NCI-H524 treated with DMSO at 0.1 percent for 48 hours (cell line): ENCODE measurements at regions not wholly inside any gene's neighbourhood (a gene's known extent, or its start where the extent isn't known, plus 50 kb on each side); places are given as distances from the start of the nearest gene placed in this dataset.
"Not testable (repeated sequence)": the region's sequence is repeated elsewhere in the genome, so short reads cannot be mapped to it uniquely, and the experiment has no call there.

Experiments
- DNase-seq: peaks from one replicate; lab custom pipeline; 2025; lab: John Stamatoyannopoulos, UW

DNA sequence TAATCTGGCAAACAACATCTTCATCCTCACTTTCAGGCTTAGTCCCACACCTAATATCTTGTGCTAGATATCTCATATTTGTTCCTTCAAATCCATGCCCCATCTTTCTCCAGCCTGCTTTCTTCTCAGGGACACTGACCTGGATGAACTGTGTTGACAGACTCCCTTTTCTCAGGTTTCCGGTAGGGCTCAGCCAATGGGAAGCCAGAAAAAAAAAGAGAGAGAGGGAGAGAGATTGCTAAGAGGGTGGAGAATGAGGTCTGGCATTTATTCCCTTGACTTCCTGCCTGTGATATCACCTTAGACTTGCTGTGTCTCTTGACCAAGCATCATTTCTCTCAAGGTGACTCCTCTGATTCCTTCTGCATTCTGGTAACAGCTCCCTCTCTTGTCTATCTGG lies 145.6 kb upstream of the ABI3BP start:
- no peak for DNase-seq

DNA sequence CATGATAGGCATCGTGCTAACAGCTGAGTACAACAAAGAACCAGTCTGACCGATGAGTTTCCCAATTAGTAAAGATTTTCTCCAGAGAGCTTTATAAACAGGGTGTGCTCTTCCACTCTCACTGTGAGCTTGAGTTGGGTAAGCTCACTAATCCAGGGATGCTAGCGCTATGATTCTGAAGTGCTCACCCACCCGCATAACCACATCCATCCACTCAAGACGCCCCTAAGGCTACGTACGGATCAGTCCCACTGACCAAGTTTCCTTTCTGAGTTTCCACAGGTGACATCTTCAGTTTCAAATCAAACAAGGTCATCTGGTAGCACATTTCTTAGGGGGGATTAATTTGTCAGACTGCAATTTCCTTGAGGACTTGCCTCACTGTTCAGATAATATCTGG lies 141.1 kb upstream of the ABI3BP start:
- DNase-seq = no peak

DNA sequence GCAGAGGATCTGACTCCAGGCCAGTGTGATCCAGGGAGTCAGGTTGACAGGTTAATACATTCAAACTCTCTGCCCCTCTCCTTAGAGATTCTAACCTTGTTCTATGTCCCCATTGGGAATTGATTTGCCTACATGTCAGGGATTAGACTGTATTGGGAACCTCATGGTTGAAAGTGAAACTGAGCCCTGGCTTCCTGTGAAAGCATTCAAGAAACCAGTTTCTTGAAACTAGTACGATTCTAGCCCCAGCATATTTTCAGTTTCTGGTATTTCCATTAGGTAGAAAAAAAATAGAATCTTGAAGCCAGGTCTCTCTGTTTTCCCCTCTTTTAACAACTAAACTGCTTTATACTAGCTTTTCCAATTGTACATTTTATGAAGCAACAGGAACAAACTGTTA lies 140.4 kb upstream of the ABI3BP start:
- no peak for DNase-seq

GRCh38 chr3:101133197-101133596 lies 140.0 kb upstream of the ABI3BP start:
- not testable (repeated sequence) for DNase-seq

DNA sequence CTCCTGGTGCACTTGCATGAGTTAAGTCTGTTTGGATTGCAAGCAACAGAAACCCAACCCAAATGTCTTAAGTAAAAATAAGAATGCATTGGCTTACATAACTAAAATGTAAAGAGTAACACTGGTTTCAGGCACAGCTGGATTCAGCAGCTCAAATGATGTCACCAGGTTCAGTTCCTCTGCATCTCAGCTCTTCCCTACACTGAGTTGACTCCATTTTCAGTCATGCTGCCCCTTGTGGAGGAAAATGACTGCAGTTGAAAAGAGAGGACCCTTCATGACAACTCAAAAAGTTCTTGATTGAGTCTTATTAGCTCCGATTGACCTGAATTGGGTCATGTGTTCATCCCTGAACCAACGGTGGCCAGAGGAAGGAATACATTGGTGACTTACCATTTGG lies 138.5 kb upstream of the ABI3BP start:
- DNase-seq = no peak

- no peak for DNase-seq
Measured at GRCh38 chr3:101128786-101129185, 135.6 kb upstream of the ABI3BP start.

- peak; percentile 35 for DNase-seq
Measured at GRCh38 chr3:101128001-101128400, 134.8 kb upstream of the ABI3BP start.

- no peak for DNase-seq
Measured at GRCh38 chr3:101124125-101124524, 130.9 kb upstream of the ABI3BP start.

DNA sequence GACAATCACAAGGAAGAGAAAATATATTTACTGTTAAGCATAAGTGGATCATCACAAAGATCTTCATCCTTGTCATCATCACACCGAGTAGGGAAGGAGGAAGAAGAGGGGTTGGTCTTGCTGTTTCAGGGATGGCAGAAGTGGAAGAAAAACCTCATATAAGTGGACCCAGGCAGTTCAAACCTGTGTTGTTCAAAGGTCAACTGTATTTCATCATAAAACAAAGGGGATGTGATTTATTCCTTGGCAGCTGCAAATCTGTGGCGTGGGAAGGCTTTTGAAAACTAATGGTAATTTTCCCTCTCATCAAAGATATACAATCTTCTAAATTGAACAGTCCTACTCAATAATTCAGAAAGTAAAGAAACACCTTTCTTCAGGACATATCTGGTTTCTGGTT lies 129.9 kb upstream of the ABI3BP start:
- DNase-seq = no peak

DNA sequence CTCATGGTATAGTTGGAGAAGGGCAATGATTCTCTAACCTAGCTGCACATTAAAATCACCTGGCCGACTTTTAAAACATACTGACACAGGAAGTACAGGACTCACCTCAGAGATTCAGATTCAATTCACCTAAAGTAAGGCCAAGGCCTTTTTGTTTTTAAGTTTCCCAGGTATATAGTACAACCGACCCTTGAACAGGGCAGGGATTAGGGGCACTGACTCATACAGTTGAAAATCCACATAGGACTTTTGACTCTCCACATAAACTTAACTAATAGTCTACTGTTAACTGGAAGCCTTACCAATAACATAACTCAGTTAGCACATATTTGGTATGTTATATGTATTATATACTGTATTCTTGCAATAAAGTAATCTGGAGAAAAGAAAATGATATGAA lies 129.5 kb upstream of the ABI3BP start:
- DNase-seq = no peak

DNA sequence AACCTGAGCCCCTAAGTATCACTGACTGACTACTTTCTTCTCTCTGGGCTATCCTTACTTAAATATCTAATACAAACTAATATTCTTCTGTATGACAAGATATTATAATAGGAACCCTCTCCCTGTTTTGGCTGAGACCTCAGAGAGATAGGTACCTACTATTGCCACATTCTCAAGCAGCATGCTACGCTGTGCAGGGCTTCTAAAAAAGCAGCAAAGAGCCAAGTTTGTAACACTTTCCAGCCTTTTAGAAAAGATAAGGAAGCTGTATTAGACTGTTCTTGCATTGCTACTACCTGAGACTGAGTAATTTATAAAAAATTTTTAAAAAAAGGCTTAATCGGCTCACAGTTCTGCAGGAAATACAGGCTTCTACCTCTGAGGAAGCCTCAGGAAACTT lies 126.8 kb upstream of the ABI3BP start:
- no peak for DNase-seq

- DNase-seq = no peak
Measured at GRCh38 chr3:101119535-101119934, 126.3 kb upstream of the ABI3BP start.

- no peak for DNase-seq
Measured at GRCh38 chr3:101117980-101118379, 124.8 kb upstream of the ABI3BP start.

GRCh38 chr3:101117465-101117864 lies 124.2 kb upstream of the ABI3BP start:
- no peak for DNase-seq

GRCh38 chr3:101110295-101110694 lies 117.1 kb upstream of the ABI3BP start:
- DNase-seq = not testable (repeated sequence)

DNA sequence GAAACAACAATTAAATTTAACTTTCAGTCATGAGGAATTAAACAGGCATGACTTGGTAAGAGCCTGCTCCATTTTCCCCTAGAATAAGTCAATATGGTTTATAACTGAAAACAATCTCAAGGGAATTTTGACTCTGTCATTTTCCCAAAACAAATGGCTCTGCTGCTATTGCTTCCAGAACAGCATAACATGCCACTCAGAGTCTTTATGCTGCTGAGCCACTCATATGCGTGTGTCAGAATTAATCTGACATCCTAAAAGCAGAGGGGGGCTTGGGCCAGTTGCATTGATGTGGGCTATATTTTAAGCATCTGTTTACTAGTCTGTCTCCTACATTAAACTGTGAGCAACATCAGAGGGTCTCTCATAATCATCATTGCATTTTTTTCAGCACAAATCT lies 111.1 kb upstream of the ABI3BP start:
- DNase-seq = no peak

DNA sequence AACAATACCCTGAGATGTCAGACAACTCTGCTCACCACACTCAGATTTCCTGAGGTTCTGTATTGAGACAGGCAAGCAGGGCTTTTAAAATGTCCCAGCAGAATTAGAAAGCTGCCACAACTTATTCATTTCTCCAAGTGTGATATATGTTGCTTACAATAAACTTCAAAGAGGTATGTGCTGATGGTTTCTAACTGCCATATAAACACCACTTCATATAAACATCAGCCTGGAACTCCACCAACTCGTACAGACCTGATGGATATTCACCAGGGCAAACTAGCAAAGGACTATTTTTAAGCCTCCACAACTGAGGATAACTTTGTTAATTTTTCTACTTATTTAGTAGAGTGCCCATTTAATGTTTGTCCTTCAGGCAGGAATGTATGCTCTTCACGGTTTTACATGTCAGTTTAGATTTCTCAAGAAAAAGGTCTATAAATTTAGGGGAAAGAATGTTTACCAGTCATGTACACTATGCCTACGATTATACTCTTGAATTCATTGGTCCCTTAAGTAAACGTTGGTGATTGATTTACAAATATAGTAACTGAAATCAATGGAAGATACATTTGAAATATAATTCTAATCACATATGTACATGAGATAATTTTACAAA lies 109.6 kb upstream of the ABI3BP start:
- no peak for DNase-seq

- no peak for DNase-seq
Measured at GRCh38 chr3:101100361-101101009, 107.3 kb upstream of the ABI3BP start.

DNA sequence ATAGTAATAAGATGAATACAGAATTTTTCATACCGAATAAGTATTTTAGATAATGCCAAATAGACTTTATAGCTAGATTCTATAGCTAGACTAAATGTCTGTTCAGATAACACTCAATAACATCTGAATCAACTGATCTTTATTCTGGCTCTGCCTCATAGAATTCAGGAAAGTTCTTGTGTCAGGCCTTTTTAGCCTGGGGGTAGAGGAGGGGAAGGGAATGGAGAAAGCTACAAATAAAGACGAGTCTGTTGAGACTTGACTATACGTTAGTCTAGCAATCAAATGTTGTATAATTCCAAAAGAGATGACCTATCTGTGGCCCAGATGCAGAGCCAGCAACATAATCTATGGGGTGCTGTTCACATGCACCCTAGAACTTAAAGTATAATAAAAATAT lies 106.6 kb upstream of the ABI3BP start:
- DNase-seq = no peak

DNA sequence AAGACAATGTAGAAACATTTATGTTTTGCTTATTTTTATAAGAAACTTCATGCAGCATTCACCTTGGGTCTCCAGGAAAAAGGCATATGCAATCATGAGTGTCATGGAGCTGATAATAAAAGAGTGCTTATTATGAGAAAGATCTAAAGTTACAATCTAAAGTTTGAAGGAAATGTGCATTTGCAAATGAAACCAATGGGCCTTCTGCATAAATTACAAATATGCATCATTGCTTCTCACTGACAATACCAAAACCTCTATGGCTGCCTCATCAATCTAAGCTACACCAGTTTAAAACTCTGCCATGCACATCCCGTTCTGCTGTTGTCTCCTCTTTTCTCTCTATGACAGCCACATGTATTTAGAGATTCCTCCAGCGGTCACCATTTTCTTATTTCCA lies 103.2 kb upstream of the ABI3BP start:
- DNase-seq = no peak

DNA sequence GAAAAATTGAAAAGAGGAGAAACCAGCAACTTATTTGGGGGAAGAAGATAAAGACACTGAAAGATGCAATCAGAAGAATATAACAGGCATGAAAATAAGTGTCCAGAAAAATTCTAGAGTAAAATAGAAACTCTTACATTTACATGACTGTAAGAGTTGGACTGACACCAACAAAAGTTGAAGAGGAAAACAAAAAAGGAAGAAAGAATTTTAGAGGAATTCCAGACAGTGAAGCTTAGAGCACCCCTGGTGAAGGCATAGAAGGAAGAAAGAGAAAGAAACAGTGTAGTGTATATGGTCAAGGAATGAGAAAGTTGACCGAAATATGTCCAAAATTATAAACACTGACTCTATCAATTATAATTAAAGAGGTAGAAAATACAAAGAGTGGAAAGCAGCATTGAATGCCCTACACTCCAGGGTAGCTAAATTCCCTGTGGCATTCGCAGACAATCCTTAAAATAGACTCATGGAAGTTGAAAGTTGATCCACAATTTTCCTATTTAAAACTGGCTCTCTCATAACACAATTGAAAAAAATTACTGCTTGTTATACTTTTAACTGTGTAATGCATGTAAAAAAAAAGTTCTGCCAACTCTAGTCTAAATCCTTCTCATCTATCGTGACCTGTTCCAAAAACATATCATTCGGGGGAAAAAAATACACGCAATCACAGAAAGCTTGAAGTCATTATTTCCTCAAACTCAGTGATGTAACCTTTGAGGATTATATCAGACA lies 102.6 kb upstream of the ABI3BP start:
- no peak for DNase-seq

DNA sequence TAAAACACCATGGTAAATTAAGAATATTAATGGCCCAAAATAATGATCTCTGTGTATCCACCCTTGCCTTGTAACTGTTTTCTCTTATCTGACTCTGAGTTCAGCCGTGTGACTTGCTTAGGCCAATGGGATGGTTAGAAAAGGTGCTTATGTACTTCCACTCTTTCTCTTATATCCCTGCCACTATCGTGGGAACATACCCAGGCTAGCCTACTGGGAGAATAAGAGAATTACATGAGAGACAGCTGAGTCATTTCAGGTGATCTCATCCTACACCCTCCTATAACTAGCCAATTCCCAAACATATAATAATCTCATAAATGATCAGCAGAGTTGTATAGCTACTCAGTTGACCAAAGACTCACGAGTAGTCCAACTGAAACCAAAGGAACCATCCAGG lies 98.3 kb upstream of the ABI3BP start:
- DNase-seq = no peak

- DNase-seq = no peak
Measured at GRCh38 chr3:101085752-101086151, 92.5 kb upstream of the ABI3BP start.

- DNase-seq = no peak
Measured at GRCh38 chr3:101084404-101084803, 91.2 kb upstream of the ABI3BP start.
